ENCODE measurements at regions not wholly inside any gene's neighbourhood (a gene's known extent, or its start where the extent isn't known, plus 50 kb on each side); places are given as distances from the start of the nearest gene placed in this dataset.

DNA sequence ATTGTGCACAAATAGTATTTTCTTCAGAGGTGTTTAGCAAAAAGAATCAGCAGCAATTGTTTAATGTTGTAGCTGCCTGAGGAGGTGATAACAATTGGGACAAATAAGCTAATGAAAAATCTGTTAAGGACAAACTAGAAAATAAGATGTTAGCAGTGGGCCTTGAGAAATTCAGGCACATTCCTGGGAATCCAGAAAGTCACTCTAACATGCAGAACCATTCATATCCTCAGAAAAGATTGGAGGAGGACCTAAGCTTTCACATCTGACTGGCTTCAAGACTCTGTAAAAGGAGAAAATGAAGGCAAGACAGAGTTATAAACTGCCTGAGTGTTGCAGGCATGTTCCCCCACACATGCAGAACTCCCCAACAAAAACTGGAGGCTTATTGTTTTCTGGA lies 353.5 kb upstream of the RGPD4 start:
- no peaks in the 10 kb centered on the region for H3K79me2 ChIP-seq (ENCODE audit: insufficient read depth, low read depth, low read length)
- no peaks in the 10 kb centered on the region for H4K20me1 ChIP-seq (ENCODE audit: insufficient read depth, low read length)
- intact Hi-C loops (cut with micrococcal nuclease; ENCODE audit: unreplicated experiment) = no loop called here
- TF ChIP-seq, protein P1, sequence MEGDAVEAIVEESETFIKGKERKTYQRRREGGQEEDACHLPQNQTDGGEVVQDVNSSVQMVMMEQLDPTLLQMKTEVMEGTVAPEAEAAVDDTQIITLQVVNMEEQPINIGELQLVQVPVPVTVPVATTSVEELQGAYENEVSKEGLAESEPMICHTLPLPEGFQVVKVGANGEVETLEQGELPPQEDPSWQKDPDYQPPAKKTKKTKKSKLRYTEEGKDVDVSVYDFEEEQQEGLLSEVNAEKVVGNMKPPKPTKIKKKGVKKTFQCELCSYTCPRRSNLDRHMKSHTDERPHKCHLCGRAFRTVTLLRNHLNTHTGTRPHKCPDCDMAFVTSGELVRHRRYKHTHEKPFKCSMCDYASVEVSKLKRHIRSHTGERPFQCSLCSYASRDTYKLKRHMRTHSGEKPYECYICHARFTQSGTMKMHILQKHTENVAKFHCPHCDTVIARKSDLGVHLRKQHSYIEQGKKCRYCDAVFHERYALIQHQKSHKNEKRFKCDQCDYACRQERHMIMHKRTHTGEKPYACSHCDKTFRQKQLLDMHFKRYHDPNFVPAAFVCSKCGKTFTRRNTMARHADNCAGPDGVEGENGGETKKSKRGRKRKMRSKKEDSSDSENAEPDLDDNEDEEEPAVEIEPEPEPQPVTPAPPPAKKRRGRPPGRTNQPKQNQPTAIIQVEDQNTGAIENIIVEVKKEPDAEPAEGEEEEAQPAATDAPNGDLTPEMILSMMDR (conservative IDR thresholded peaks at IDR 0.05; ENCODE audit: low read length) = no peak
- no peak for TF ChIP-seq EZH2phosphoT487 (IDR thresholded peaks at IDR 0.05; ENCODE audit: borderline replicate concordance, low read depth, low read length)
- H3K4me3 ChIP-seq (ENCODE audit: low read depth, low read length, poor library complexity, severe bottlenecking) = no peak overlapping the region
- H3K27ac ChIP-seq (ENCODE audit: low read depth, low read length, poor library complexity, severe bottlenecking) = no peak overlapping the region
- no peak overlapping the region for H3K4me2 ChIP-seq (ENCODE audit: low read length)
- no TSS peak for BruUV-seq (replicated peaks)
- no peaks in the 10 kb centered on the region for H3K4me1 ChIP-seq (ENCODE audit: insufficient read depth, low read length, poor library complexity, severe bottlenecking)
- peaks cover 7% of the 10 kb centered on the region; the same call in 1 of the 2 replicates for H3K9me3 ChIP-seq (ENCODE audit: low read length)
- 0 out of 2 replicates have a peak, but pooled peaks cover 3% of the 10 kb centered on the region for H3K9me2 ChIP-seq (ENCODE audit: insufficient read depth, low read length)
- CTCF ChIA-PET (ENCODE audit: unreplicated experiment) = no interaction called here
- no peak for DNase-seq (ENCODE audit: low spot score)
- no peak overlapping the region for H2AFZ ChIP-seq (ENCODE audit: low read length)
- POLR2A ChIA-PET = no interaction called here
- no peaks in the 10 kb centered on the region for H3K36me3 ChIP-seq (ENCODE audit: insufficient read depth, low read length)

DNA sequence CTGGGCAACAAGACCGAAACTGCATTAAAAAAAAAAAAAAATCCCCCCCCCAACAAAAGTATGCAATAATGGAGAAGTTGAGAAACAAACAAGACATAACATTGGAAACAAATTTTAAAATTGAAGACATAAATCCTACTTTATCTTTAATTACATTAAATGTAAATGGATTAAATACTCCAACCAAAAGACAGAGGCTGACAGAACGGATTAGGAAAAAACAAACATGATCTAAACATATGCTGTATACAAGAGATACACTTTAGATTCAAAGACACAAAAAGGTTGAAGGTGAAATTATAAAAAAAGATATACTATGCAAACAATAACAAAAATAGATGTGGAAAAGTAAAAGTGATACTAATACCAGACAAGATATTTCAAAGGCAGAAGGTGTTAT lies 350.8 kb upstream of the RGPD4 start:
- intact Hi-C loops (cut with micrococcal nuclease; ENCODE audit: unreplicated experiment) = no loop called here

DNA sequence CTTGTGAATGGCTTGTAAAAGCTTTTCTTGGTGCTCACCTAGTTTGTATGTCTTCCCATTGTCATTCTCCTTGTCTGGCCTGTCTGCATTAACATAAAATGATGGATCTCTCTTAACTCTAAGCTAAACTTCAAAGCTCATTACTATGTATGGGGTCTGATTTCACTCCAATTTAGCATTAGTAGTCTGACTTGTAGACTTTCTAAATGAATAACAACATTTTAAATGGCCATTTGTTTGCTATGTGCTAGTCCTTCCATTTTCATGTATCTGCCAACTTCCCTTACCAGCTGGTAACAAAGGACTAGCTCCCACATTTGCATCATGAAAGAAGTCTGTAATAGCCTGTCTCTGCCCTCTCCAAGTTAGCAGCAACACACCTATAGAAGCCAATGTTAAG lies 324.2 kb upstream of the RGPD4 start:
- Histone ChIP-seq H4K20me1 (ENCODE audit: insufficient read depth, low read length) (no peaks in the 10 kb centered on the region), H3K4me1 (ENCODE audit: insufficient read depth, low read length, poor library complexity, severe bottlenecking) (no peaks in the 10 kb centered on the region), H3K36me3 (ENCODE audit: insufficient read depth, low read length) (no peaks in the 10 kb centered on the region), H3K4me2 (ENCODE audit: low read length) (no peak overlapping the region), H3K9me2 (ENCODE audit: insufficient read depth, low read length) (no peaks in the 10 kb centered on the region), H3K9me3 (ENCODE audit: low read length) (no peaks in the 10 kb centered on the region), H3K79me2 (ENCODE audit: insufficient read depth, low read depth, low read length) (no peaks in the 10 kb centered on the region), H3K27ac (ENCODE audit: low read depth, low read length, poor library complexity, severe bottlenecking) (no peak overlapping the region), H2AFZ (ENCODE audit: low read length) (no peak overlapping the region), H3K4me3 (ENCODE audit: low read depth, low read length, poor library complexity, severe bottlenecking) (no peak overlapping the region)
- TF ChIP-seq EZH2phosphoT487 (IDR thresholded peaks at IDR 0.05; ENCODE audit: borderline replicate concordance, low read depth, low read length) = no peak
- TF ChIP-seq, protein P1 (conservative IDR thresholded peaks at IDR 0.05; ENCODE audit: low read length) = no peak
- BruUV-seq (replicated peaks) = no TSS peak
- DNase-seq (ENCODE audit: low spot score) = no peak
- CTCF ChIA-PET (ENCODE audit: unreplicated experiment) = no interaction called here
- intact Hi-C loops (cut with micrococcal nuclease; ENCODE audit: unreplicated experiment) = no loop called here
- POLR2A ChIA-PET = no interaction called here

More for the DNA sequence above, 350.8 kb upstream of the RGPD4 start:
- Histone ChIP-seq H3K4me3 (ENCODE audit: low read depth, low read length, poor library complexity, severe bottlenecking) (no peak overlapping the region), H3K36me3 (ENCODE audit: insufficient read depth, low read length) (no peaks in the 10 kb centered on the region), H3K4me2 (ENCODE audit: low read length) (no peak overlapping the region), H3K9me3 (ENCODE audit: low read length) (peaks cover 7% of the 10 kb centered on the region; the same call in 1 of the 2 replicates), H2AFZ (ENCODE audit: low read length) (no peak overlapping the region), H3K4me1 (ENCODE audit: insufficient read depth, low read length, poor library complexity, severe bottlenecking) (no peaks in the 10 kb centered on the region), H4K20me1 (ENCODE audit: insufficient read depth, low read length) (no peaks in the 10 kb centered on the region), H3K27ac (ENCODE audit: low read depth, low read length, poor library complexity, severe bottlenecking) (no peak overlapping the region), H3K79me2 (ENCODE audit: insufficient read depth, low read depth, low read length) (no peaks in the 10 kb centered on the region), H3K9me2 (ENCODE audit: insufficient read depth, low read length) (0 out of 2 replicates have a peak, but pooled peaks cover 3% of the 10 kb centered on the region)
- ChIA-PET POLR2A (interaction anchor here (0.8 kb wide), 1 partner anchor 14 kb away, joined by 3 read pairs; no protein-coding TSS in a partner anchor), CTCF (ENCODE audit: unreplicated experiment) (no interaction called here)
- no peak for DNase-seq (ENCODE audit: low spot score)
- TF ChIP-seq, protein P1 (conservative IDR thresholded peaks at IDR 0.05; ENCODE audit: low read length) = no peak
- TF ChIP-seq EZH2phosphoT487 (IDR thresholded peaks at IDR 0.05; ENCODE audit: borderline replicate concordance, low read depth, low read length) = no peak
- no TSS peak for BruUV-seq (replicated peaks)
